Uterus (tissue), 2 donors: ENCODE measurements at regions not wholly inside any gene's neighbourhood (a gene's known extent, or its start where the extent isn't known, plus 50 kb on each side); places are given as distances from the start of the nearest gene placed in this dataset.

ENCODE experiments used
- CTCF ChIP-seq, 4 experiments: fragments of 200-600 bp in 2 of 4; fragments of 450-650 bp in 2 of 4; sonication (generic) in 2 of 4; IDR thresholded peaks; one replicate each; pipeline ENCODE4 v1.5.1; 2016 to 2019; ENCODE audit warnings: antibody characterized with exemption in 4 of 4, mild to moderate bottlenecking in 2 of 4, moderate library complexity in 1 of 4
- POLR2A ChIP-seq, 2 donors: fragments of 450-650 bp; IDR thresholded peaks; one replicate each; pipeline ENCODE4 v1.6.1; 2016; ENCODE audit warnings: antibody characterized with exemption in 2 of 2, mild to moderate bottlenecking in 1 of 2, moderate library complexity in 1 of 2

DNA sequence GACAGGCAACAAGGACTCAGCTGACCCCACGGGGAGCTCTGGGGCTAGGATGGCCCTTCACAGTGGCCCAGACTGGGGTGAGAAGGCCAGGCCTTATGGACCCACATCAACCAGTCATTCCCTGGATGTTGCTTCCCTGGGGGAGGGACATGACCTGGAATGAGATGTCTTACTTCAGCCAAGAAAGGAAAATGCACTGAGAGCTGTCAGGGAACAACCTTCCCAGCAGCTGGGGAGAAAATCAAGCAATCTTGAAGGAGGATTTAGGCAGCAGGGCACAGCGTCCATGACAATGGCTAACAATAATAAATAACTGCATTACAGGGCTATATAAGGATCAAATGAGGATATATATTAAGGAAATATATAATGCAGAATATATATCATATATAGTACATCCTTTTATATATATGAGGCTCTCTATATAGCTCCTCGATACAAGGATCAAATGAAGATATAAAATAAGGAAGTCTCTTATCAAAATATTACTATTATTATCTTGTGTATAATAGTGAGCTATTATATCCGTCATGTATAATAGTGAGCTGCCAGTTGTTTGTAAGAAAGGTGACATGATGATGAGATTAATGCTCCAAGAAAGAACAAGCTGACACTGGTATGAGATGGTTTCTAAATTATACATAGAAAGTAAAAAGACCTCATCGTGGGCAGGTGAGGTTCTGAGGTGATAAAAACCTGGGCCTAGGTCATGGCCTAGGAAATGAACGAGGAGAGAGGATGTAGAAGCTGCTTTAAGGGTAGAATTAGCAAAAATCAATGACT lies 117.8 kb upstream of the LIPC start:
- TF ChIP-seq CTCF (IDR thresholded peaks at IDR 0.05) (no peak), POLR2A (IDR thresholded peaks at IDR 0.05) (no peak)
